Hematopoietic multipotent progenitor cell treated with erythropoietin and hydrocortisone succinate and interleukin-3 and kit ligand, for 6 days (in vitro differentiated cells): ENCODE measurements at regions not wholly inside any gene's neighbourhood (a gene's known extent, or its start where the extent isn't known, plus 50 kb on each side); places are given as distances from the start of the nearest gene placed in this dataset.
A peak's percentile ranks its signal among the peaks of the same experiment; 100 is the strongest.
"Not testable (repeated sequence)": the region's sequence is repeated elsewhere in the genome, so short reads cannot be mapped to it uniquely, and the experiment has no call there.

ENCODE experiments used
- DNase-seq: peaks from one replicate; pipeline ENCODE4 v3.0.0-alpha.2; 2015

- not testable (repeated sequence) for DNase-seq
Observed at GRCh38 chr13:23053711-23054110, 127.1 kb upstream of the SGCG start.

- no peak for DNase-seq
Observed at GRCh38 chr13:23059173-23059572, 121.6 kb upstream of the SGCG start.

GRCh38 chr13:23060959-23061358, 119.8 kb upstream of the SGCG start:
- no peak for DNase-seq

GRCh38 chr13:23067129-23067528, 113.7 kb upstream of the SGCG start:
- DNase-seq: no peak

GRCh38 chr13:23069566-23069965, 111.2 kb upstream of the SGCG start:
- DNase-seq: no peak

DNA sequence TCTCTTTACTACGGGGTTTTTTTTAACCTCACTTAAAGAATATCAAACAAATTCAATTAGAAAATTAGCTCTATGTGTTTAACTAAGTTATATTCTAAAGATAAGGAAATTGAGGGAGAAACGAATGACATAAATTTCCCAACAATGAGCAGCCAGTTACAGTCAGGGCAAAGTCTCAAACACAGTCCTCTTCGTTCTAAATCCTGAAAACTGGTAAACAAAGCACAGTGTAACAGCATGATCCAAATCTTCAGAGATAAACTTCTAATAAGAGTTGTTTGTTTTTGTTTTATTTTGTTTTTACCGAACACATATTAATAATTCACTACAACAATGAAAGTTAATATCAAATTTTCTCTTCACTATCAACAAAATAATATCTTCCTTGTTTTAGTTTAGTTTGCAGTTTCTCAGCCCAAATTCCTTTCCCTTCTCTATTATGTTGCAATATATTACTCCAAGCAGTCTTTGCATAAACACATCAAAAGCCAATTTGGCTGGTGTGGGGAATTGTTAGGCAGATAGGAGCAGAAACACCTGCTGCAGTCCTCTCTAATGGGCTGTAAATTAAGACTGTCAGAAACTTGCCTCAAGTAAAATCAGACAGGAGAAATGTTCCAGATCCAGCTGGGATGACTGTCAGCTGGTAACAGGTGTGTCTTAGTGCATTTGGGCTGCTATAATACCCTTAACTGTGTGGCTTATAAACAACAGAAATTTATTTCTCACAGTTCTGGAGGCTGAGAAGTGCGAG, 106.5 kb upstream of the SGCG start:
- no peak for DNase-seq

- DNase-seq: no peak
Observed at GRCh38 chr13:23081220-23081619, 99.6 kb upstream of the SGCG start.

DNA sequence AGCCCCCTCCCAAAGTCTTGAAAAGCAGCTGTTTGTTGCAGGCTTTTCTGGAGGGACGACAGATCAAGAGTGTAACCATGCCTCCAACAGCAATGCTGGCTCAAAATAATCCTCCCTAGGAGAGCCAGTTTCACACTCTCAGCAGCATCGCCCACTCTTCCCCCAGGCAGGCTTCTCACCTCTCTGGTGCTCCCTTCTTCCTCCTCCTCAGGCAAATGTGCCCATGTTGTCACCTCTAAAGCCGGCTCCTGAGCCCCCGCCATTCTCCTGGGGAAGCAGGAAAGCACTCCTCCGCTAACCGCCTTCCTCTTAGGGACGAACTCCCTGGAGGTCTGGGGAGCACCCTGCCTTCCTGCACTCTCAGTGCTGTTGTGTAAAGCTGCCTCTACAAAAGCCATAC, 98.9 kb upstream of the SGCG start:
- DNase-seq: no peak

DNA sequence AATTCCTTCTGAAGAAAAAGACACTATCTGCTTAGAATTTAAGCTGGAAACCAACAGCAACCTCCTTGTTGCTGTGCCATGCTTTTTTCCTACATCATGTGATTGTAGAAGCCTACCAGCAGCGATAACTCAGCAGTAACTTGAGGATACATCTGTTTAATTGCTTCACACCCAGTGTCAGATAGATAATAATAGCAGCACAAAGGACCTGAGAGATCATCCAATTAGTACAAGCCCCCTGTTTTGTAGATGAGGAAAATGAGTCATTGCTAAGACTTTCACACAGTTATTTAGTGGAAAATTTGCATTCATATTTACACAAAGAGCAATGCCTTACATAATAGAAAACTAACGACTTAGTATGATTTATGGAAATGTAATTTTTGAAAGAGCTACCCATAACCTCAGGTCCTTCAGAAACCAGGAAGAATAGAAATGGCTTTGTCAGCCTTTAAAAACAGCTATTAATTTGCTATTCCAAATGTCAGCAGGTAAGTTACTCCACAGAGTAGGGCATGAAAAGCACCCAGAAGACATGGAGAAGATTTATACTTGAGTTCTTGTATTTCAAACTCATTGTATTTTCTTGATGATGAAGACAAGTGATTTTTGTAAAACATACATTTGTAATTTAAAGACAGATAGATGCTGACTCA, 93.7 kb upstream of the SGCG start:
- peak; percentile 16 for DNase-seq

DNA sequence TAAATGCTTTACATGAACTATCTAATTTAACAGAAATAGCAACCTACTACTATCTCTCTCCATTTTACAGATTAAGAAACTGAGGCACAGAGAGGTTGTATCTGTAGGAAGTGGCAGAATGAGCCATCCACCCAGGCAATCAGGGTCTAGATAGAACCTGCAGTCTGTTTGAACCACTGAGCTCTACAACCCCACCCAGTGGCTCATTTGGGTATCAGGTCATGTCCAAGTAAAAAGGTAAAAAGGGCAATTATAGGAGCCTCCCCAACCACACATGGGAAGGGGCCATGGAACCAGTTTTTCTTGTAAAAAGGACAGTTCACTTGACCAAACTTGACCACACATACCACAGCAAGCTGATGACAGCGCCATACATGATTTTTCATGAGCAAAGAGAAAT, 92.9 kb upstream of the SGCG start:
- peak; percentile 56 for DNase-seq

- no peak for DNase-seq
Observed at GRCh38 chr13:23098161-23098907, 82.4 kb upstream of the SGCG start.

- DNase-seq: no peak
Observed at GRCh38 chr13:23105051-23105450, 75.7 kb upstream of the SGCG start.

DNA sequence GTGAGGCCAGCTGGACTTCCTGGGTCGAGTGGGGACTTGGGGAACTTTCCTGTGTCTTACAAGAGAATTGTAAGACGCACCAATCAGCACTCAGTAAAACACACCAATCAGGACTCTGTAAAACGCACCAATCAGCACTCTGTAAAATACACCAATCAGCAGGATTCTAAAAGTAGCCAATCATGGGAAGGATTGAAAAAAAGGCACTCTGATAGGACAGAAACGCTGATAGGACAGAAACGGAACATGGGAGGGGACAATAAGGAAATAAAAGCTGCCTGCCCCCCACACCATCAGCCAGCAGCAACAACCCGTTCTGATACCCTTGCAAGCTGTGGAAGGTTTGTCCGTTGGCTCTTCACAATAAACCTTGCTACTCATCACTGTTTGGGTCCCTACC, 73.1 kb upstream of the SGCG start:
- DNase-seq: no peak

- no peak for DNase-seq
Observed at GRCh38 chr13:23119131-23119530, 61.6 kb upstream of the SGCG start.

- not testable (repeated sequence) for DNase-seq
Observed at GRCh38 chr13:23127540-23127939, 53.2 kb upstream of the SGCG start.

GRCh38 chr13:23129331-23129730, 51.4 kb upstream of the SGCG start:
- no peak for DNase-seq
